Endothelial cell of umbilical vein (primary cell): ENCODE measurements at regions not wholly inside any gene's neighbourhood (a gene's known extent, or its start where the extent isn't known, plus 50 kb on each side); places are given as distances from the start of the nearest gene placed in this dataset.

Source experiments
- BruUV-seq: library from RNA; stranded (reverse); fragments of 400-500 nt; replicated peaks from 2 replicates; lab custom pipeline; 2021; lab: Mats Ljungman, UMichigan
- CTCF ChIA-PET: fragments of 300-600, 350-600 bp; sonication (Branson Sonifier 250); formaldehyde crosslinking; loops from one replicate; lab custom pipeline; 2021; ENCODE audit warnings: antibody characterized with exemption, inconsistent platforms; lab: Charles Lee
- POLR2A ChIA-PET: fragments of 300-600, 350-600 bp; sonication (Branson Sonifier 250); formaldehyde crosslinking; loops from one replicate; lab custom pipeline; 2021; ENCODE audit warnings: antibody characterized with exemption, inconsistent platforms; lab: Charles Lee
- DNase-seq: peaks from one replicate; pipeline ENCODE4 v3.0.0-alpha.2; 2011; ENCODE audit warnings: low read depth, low spot score
- FAIRE-seq: peaks from 2 replicates; lab custom pipeline; 2011; peaks lifted over from hg19 to GRCh38; lab: Jason Lieb, UNC
- H2AFZ ChIP-seq: 2 replicates; pipeline ENCODE4 v1.6.0; 2012; ENCODE audit warnings: low read depth, low read length, control low read depth, inconsistent platforms
- H3K27ac ChIP-seq: 2 replicates; pipeline ENCODE4 v1.5.1; 2011; ENCODE audit warnings: low read depth, mild to moderate bottlenecking, control low read depth, low read length, moderate library complexity; ENCODE audit not compliant: insufficient read depth
- H3K27me3 ChIP-seq, 2 experiments: 2 replicates each; pipeline versions ENCODE4 v1.6.0 to v1.6.1; 2011; ENCODE audit warnings: low read length in 2 of 2, mixed read lengths in 1 of 2; ENCODE audit not compliant: control insufficient read depth in 2 of 2, insufficient read depth in 2 of 2
- H3K36me3 ChIP-seq, 2 experiments: 2 replicates in 1 of 2; 3 replicates in 1 of 2; pipeline ENCODE4 v1.5.1; 2011; ENCODE audit warnings: low read length in 2 of 2, mild to moderate bottlenecking in 1 of 2, moderate library complexity in 1 of 2; ENCODE audit not compliant: control insufficient read depth in 2 of 2, insufficient read depth in 2 of 2; ENCODE audit errors: extremely low read depth in 1 of 2
- H3K4me1 ChIP-seq: 3 replicates; pipeline ENCODE4 v1.5.1; 2011; ENCODE audit warnings: mild to moderate bottlenecking, low read length; ENCODE audit not compliant: control insufficient read depth, insufficient read depth; ENCODE audit errors: extremely low read depth
- H3K4me2 ChIP-seq: 2 replicates; pipeline ENCODE4 v1.6.1; 2011; ENCODE audit warnings: low read length, control low read depth, mixed read lengths; ENCODE audit not compliant: insufficient read depth
- H3K4me3 ChIP-seq, 3 experiments: fragments of 200-600 bp in 1 of 3; sonication (generic), shearing (Covaris generic) in 1 of 3; replicated peaks in 1 of 3; 2 replicates each; pipeline ENCODE4 v1.5.1; 2011 to 2016; ENCODE audit warnings: control low read depth in 3 of 3, low read length in 3 of 3, mild to moderate bottlenecking in 2 of 3, inconsistent platforms in 1 of 3, low read depth in 1 of 3, moderate library complexity in 1 of 3; ENCODE audit not compliant: insufficient read depth in 1 of 3
- H3K79me2 ChIP-seq: 2 replicates; pipeline ENCODE4 v1.6.0; 2012; ENCODE audit warnings: low read length, inconsistent platforms; ENCODE audit not compliant: control insufficient read depth, insufficient read depth
- H3K9ac ChIP-seq: replicated peaks from 2 replicates; pipeline ENCODE3; 2011; ENCODE audit warnings: low read length, control low read depth; ENCODE audit not compliant: insufficient read depth; ENCODE audit errors: extremely low read depth
- H3K9me1 ChIP-seq: replicated peaks from 3 replicates; pipeline ENCODE4 v1.6.0; 2011; ENCODE audit warnings: mild to moderate bottlenecking, low read length; ENCODE audit not compliant: control insufficient read depth, insufficient read depth; ENCODE audit errors: extremely low read depth
- H3K9me3 ChIP-seq: replicated peaks from 2 replicates; pipeline ENCODE4 v1.5.1; 2012; ENCODE audit warnings: low read length, inconsistent platforms; ENCODE audit not compliant: control insufficient read depth, insufficient read depth
- H4K20me1 ChIP-seq: replicated peaks from 2 replicates; pipeline ENCODE3; 2011; ENCODE audit warnings: mild to moderate bottlenecking, low read length; ENCODE audit not compliant: control insufficient read depth, insufficient read depth; ENCODE audit errors: extremely low read depth
- EZH2 ChIP-seq: IDR thresholded peaks from 2 replicates; pipeline ENCODE4 v1.6.1; 2012; ENCODE audit warnings: borderline replicate concordance, low read depth, mild to moderate bottlenecking, moderate library complexity, low read length, inconsistent platforms; ENCODE audit not compliant: severe bottlenecking
- FOS ChIP-seq: IDR thresholded peaks from 2 replicates; pipeline ENCODE4 v1.6.1; 2011; ENCODE audit warnings: mild to moderate bottlenecking, low read length, moderate library complexity, borderline replicate concordance; ENCODE audit not compliant: insufficient read depth
- JUN ChIP-seq: IDR thresholded peaks from 2 replicates; pipeline ENCODE4 v1.6.1; 2011; ENCODE audit warnings: borderline replicate concordance, low read depth; ENCODE audit not compliant: insufficient read length, insufficient read depth
- dilution Hi-C: fragments of 300-500 bp; cut with MboI; formaldehyde crosslinking; loops from one replicate; pipeline ENCODE4 v1.15.0; 2019; ENCODE audit warnings: low sequenced_read_pairs; ENCODE audit not compliant: extremely low pct_ligation_motif_present
- intact Hi-C: fragments of 100-400 bp; cut with micrococcal nuclease; formaldehyde crosslinking; loops from one replicate; pipeline ENCODE4 v1.10.0; 2022

- BruUV-seq = no TSS peak
- intact Hi-C loops = no loop called here
- Histone ChIP-seq H3K36me3 (no peaks in the 10 kb centered on the region), H3K27me3 (peaks cover 6 to 18% of the 10 kb centered on the region in 2 experiments), H3K27ac (no peak overlapping the region), H3K4me1 (no peaks in the 10 kb centered on the region), H4K20me1 (no peaks in the 10 kb centered on the region), H3K9ac (no peak overlapping the region), H3K9me3 (no peaks in the 10 kb centered on the region), H3K79me2 (no peaks in the 10 kb centered on the region), H2AFZ (no peak overlapping the region), H3K4me2 (no peak overlapping the region), H3K4me3 (no peak overlapping the region), H3K9me1 (no peaks in the 10 kb centered on the region)
- DNase-seq (no peak), FAIRE-seq (no peak)
- dilution Hi-C loops = no loop called here
- CTCF ChIA-PET = no interaction called here
- TF ChIP-seq FOS (no peak), JUN (no peak)
- POLR2A ChIA-PET = interaction anchor here (0.6 kb wide), 1 partner anchor 10 kb away, joined by 3 read pairs; no protein-coding TSS in a partner anchor
Measured at GRCh38 chr10:28849309-28849708, 172.0 kb downstream of the BAMBI start.

GRCh38 chr10:28849821-28850220, 172.5 kb downstream of the BAMBI start:
- ChIA-PET CTCF (interaction anchor here (1.1 kb wide), 1 partner anchor 455 kb away, joined by 3 read pairs; no protein-coding TSS in a partner anchor), POLR2A (no interaction called here)
- Histone ChIP-seq H3K27me3 (peaks cover 6 to 18% of the 10 kb centered on the region in 2 experiments), H4K20me1 (no peaks in the 10 kb centered on the region), H3K9me1 (no peaks in the 10 kb centered on the region), H3K79me2 (no peaks in the 10 kb centered on the region), H3K4me1 (no peaks in the 10 kb centered on the region), H3K9ac (no peak overlapping the region), H3K4me3 (no peak overlapping the region), H3K27ac (no peak overlapping the region), H3K36me3 (no peaks in the 10 kb centered on the region), H3K9me3 (no peaks in the 10 kb centered on the region), H2AFZ (no peak overlapping the region), H3K4me2 (no peak overlapping the region)
- no peak for TF ChIP-seq EZH2
- BruUV-seq = no TSS peak
- intact Hi-C loops (no loop called here), dilution Hi-C loops (no loop called here)
- DNase-seq = no peak
- no peak for FAIRE-seq
